Progenitor cell of endocrine pancreas (in vitro differentiated cells): ENCODE measurements at regions not wholly inside any gene's neighbourhood (a gene's known extent, or its start where the extent isn't known, plus 50 kb on each side); places are given as distances from the start of the nearest gene placed in this dataset.

Experiments used
- DNase-seq: peaks from one replicate; pipeline ENCODE4 v3.0.0; 2021; ENCODE audit warnings: low spot score; ENCODE audit not compliant: unreplicated experiment
- H3K27ac Mint-ChIP-seq: 2 replicates; pipeline ENCODE4 v1.8.0; 2021; ENCODE audit warnings: mild to moderate bottlenecking, moderate library complexity, mixed read lengths
- H3K27me3 Mint-ChIP-seq: 2 replicates; pipeline ENCODE4 v1.8.0; 2021; ENCODE audit warnings: mixed read lengths
- H3K36me3 Mint-ChIP-seq: 2 replicates; pipeline ENCODE4 v1.8.0; 2022; ENCODE audit warnings: mixed read lengths; ENCODE audit not compliant: insufficient read depth
- H3K4me1 Mint-ChIP-seq: 2 replicates; pipeline ENCODE4 v1.8.0; 2021; ENCODE audit warnings: low read depth, mixed read lengths
- H3K4me3 Mint-ChIP-seq: 2 replicates; pipeline ENCODE4 v1.8.0; 2021; ENCODE audit warnings: low read depth, mild to moderate bottlenecking, moderate library complexity, mixed read lengths
- H3K9me3 Mint-ChIP-seq: 2 replicates; pipeline ENCODE4 v1.8.0; 2021; ENCODE audit warnings: low read depth, mixed read lengths
- CTCF ChIP-seq: fragments of 200-600 bp; sonication (generic); IDR thresholded peaks from one replicate; pipeline ENCODE4 v1.5.0; 2021; ENCODE audit warnings: antibody characterized with exemption, mild to moderate bottlenecking; ENCODE audit not compliant: unreplicated experiment

- no peak for DNase-seq
- no peaks in the 10 kb centered on the region for H3K9me3 Mint-ChIP-seq
- no peak overlapping the region for H3K4me3 Mint-ChIP-seq
- no peak overlapping the region for H3K27ac Mint-ChIP-seq
- no peak for TF ChIP-seq CTCF
- peaks cover 6% of the 10 kb centered on the region for H3K27me3 Mint-ChIP-seq
- no peaks in the 10 kb centered on the region for H3K4me1 Mint-ChIP-seq
- no peaks in the 10 kb centered on the region for H3K36me3 Mint-ChIP-seq
These were observed 369.3 kb downstream of the NUAK1 start for GRCh38 chr12:105769486-105769885.

DNA sequence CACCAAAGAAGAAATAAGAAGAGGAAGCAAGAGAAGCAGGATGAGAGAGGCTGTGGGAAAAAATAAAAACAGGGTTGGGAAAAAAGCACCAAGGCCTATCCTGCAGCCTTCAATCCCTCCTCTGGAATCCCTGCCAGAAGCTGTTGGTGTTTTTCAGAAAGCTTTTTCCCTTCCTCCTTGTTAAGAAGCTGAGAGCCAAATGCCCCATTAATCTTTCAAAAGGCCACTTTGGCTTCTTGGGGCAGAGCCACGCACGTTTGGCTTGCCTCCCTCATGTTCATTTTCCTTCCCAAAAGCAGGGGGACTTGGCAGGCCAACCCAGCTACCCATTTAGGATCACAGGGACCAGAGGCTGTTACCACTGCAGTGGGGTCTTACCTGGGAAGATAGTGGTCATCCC lies 365.3 kb downstream of the NUAK1 start:
- no peak overlapping the region for H3K4me3 Mint-ChIP-seq
- no peaks in the 10 kb centered on the region for H3K36me3 Mint-ChIP-seq
- no peaks in the 10 kb centered on the region for H3K9me3 Mint-ChIP-seq
- no peak for DNase-seq
- TF ChIP-seq CTCF, result no peak
- peaks cover 4% of the 10 kb centered on the region for H3K27me3 Mint-ChIP-seq
- no peak overlapping the region for H3K27ac Mint-ChIP-seq
- no peaks in the 10 kb centered on the region for H3K4me1 Mint-ChIP-seq

DNA sequence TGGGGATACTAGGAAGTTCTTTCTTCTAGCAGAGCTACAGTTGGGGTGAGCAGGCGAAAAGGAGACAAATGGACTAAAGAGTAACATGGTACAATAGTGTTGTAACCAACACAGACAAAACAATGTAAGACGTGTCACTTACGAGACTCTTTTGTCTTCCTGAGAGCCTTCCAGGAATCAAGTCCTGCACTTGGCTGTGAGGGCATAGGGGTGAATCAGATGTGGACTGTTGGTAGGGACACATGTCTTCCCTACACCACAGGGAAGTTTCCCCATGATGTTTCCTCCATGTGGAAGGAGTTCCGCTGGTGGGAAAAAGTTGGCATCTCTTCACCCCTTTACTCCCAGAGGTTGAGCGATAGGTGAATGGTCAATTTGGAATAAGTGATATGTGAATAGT lies 364.7 kb downstream of the NUAK1 start:
- no peak for DNase-seq
- no peak for TF ChIP-seq CTCF
- no peak overlapping the region for H3K27ac Mint-ChIP-seq
- no peaks in the 10 kb centered on the region for H3K4me1 Mint-ChIP-seq
- no peaks in the 10 kb centered on the region for H3K36me3 Mint-ChIP-seq
- H3K4me3 Mint-ChIP-seq, result no peak overlapping the region
- peaks cover 4% of the 10 kb centered on the region for H3K27me3 Mint-ChIP-seq
- H3K9me3 Mint-ChIP-seq, result no peaks in the 10 kb centered on the region

GRCh38 chr12:105775343-105775742 lies 363.4 kb downstream of the NUAK1 start:
- H3K27me3 Mint-ChIP-seq, result peaks cover 4% of the 10 kb centered on the region
- no peaks in the 10 kb centered on the region for H3K4me1 Mint-ChIP-seq
- TF ChIP-seq CTCF, result no peak
- H3K27ac Mint-ChIP-seq, result no peak overlapping the region
- no peaks in the 10 kb centered on the region for H3K9me3 Mint-ChIP-seq
- no peaks in the 10 kb centered on the region for H3K36me3 Mint-ChIP-seq
- DNase-seq, result no peak
- H3K4me3 Mint-ChIP-seq, result no peak overlapping the region

DNA sequence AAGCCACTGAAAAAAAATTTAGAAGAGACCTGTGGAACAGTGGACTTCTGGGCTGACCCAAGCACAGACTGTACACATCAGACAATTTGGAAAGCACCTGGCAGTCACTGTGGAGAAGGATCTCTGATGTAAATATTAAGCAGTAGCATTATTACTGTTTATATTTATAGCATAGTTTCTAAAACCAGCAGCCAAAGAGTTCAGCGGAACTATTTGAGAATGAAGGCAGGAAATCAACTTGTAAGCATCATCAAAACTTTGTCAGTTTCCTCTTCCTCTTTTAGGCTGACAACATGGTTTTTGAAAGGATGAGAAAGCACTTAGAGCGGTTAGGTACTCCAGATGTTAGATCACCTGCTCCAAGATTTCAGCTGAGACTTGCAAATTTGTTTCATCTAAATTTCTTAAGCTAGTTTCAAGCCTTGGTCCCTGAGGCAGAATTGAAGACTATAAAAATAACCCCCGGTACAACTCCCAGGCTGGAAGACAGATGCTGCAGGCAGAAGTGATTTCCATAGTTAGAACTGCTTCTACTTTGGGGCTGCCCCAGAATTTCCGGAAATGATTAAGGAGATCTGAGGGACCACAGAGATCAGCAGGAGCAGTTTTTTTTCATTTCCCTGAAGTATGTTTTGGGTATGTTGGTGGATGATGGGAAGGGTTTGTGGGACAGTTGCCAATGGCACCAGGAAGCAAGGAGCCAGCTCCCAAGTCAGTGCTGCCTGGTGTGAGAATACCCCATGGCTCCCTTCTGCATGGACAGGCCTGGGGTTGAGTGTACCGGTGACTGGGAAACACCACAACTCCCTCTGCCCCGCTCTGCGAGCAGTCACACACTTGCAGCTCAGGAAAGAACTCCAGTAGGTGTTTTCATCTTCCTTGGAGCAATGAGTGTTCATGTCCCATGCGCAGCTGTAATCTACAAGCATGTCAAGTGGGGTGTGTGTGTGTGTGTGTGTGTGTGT lies 354.5 kb downstream of the NUAK1 start:
- no peak for TF ChIP-seq CTCF
- Mint-ChIP-seq H3K9me3 (no peaks in the 10 kb centered on the region), H3K27ac (no peak overlapping the region), H3K4me1 (no peaks in the 10 kb centered on the region), H3K4me3 (no peak overlapping the region), H3K36me3 (no peaks in the 10 kb centered on the region), H3K27me3 (peaks cover 3% of the 10 kb centered on the region)
- DNase-seq, result no peak
